B cell (primary cell): ENCODE measurements at regions not wholly inside any gene's neighbourhood (a gene's known extent, or its start where the extent isn't known, plus 50 kb on each side); places are given as distances from the start of the nearest gene placed in this dataset.

Source experiments
- ATAC-seq: fragments of 200-7000 bp; cut with Tn5 transposase; one replicate; pipeline ENCODE4 v1.10.0; 2021; ENCODE audit warnings: low read depth, mild to moderate bottlenecking, moderate number of reproducible peaks, moderate library complexity
- CTCF ChIA-PET: fragments of 350-600 bp; sonication (Branson Sonifier 250); formaldehyde crosslinking; loops from one replicate; lab custom pipeline; 2021; ENCODE audit warnings: antibody characterized with exemption, inconsistent platforms; lab: Charles Lee
- POLR2A ChIA-PET: fragments of 350-600 bp; sonication (Branson Sonifier 250); formaldehyde crosslinking; loops from one replicate; lab custom pipeline; 2021; ENCODE audit warnings: antibody characterized with exemption; lab: Charles Lee
- DNase-seq: peaks from one replicate; pipeline ENCODE4 v3.0.0; 2013
- H2AFZ ChIP-seq: 2 replicates; pipeline ENCODE4 v1.6.1; 2012; ENCODE audit warnings: mild to moderate bottlenecking, low read depth, low read length; ENCODE audit not compliant: insufficient read depth, poor library complexity, severe bottlenecking
- H3K27ac ChIP-seq, 2 donors: 1 replicate in 1 of 2; 2 replicates in 1 of 2; pipeline ENCODE4 v1.5.1; 2012 to 2013; ENCODE audit warnings: low read length in 2 of 2, mild to moderate bottlenecking in 2 of 2, moderate library complexity in 1 of 2
- H3K27me3 ChIP-seq, 4 experiments: fragments of 200-600 bp in 1 of 4; sonication (generic) in 1 of 4; replicated peaks in 1 of 4; 1 replicate in 2 of 4; 2 replicates in 2 of 4; pipeline versions ENCODE4 v1.6.1 to v1.7.0; 2013 to 2016; ENCODE audit warnings: low read length in 3 of 4, mild to moderate bottlenecking in 2 of 4, mixed read lengths in 1 of 4, moderate library complexity in 1 of 4; ENCODE audit not compliant: insufficient read depth in 4 of 4, control insufficient read depth in 3 of 4; ENCODE audit errors: control extremely low read depth in 1 of 4
- H3K36me3 ChIP-seq, 2 experiments: replicated peaks in 1 of 2; 1 replicate in 1 of 2; 2 replicates in 1 of 2; pipeline versions ENCODE4 v1.6.1 to v1.7.1; 2013; ENCODE audit warnings: low read length in 1 of 2; ENCODE audit not compliant: insufficient read depth in 2 of 2, control insufficient read depth in 1 of 2; ENCODE audit errors: control extremely low read depth in 1 of 2, extremely low read depth in 1 of 2
- H3K4me1 ChIP-seq, 2 donors: fragments of 200-600 bp in 1 of 2; sonication (generic) in 1 of 2; 1 replicate in 1 of 2; 2 replicates in 1 of 2; pipeline versions ENCODE4 v1.5.1 to v1.6.1; 2013 to 2017; ENCODE audit warnings: low read length in 2 of 2; ENCODE audit not compliant: control insufficient read depth in 2 of 2, insufficient read depth in 2 of 2
- H3K4me2 ChIP-seq: replicated peaks from 2 replicates; pipeline ENCODE3; 2012; ENCODE audit warnings: mild to moderate bottlenecking, low read depth, low read length; ENCODE audit not compliant: poor library complexity, severe bottlenecking
- H3K4me3 ChIP-seq, 5 experiments: fragments of 200-600 bp in 1 of 5; sonication (generic) in 1 of 5; 1 replicate in 3 of 5; 2 replicates in 2 of 5; pipeline versions ENCODE4 v1.5.1 to v1.7.0; 2011 to 2016; ENCODE audit warnings: low read length in 4 of 5, mild to moderate bottlenecking in 4 of 5, low read depth in 2 of 5, control low read depth in 1 of 5, moderate library complexity in 1 of 5; ENCODE audit not compliant: insufficient read depth in 1 of 5; ENCODE audit errors: control extremely low read depth in 1 of 5, extremely low read depth in 1 of 5
- H3K79me2 ChIP-seq: fragments of 200-600 bp; sonication (generic); one replicate; pipeline ENCODE4 v1.6.0; 2016; ENCODE audit warnings: low read length; ENCODE audit not compliant: control insufficient read depth, insufficient read depth
- H3K9ac ChIP-seq: fragments of 200-600 bp; sonication (generic); 2 replicates; pipeline ENCODE4 v1.6.1; 2017; ENCODE audit warnings: mild to moderate bottlenecking, low read length, moderate library complexity
- H3K9me3 ChIP-seq, 3 donors: one replicate each; pipeline versions ENCODE4 v1.6.1 to v1.7.1; 2013; ENCODE audit warnings: low read length in 2 of 3; ENCODE audit not compliant: control insufficient read depth in 2 of 3, insufficient read depth in 1 of 3; ENCODE audit errors: control extremely low read depth in 1 of 3
- H4K20me1 ChIP-seq: 2 replicates; pipeline ENCODE4 v1.6.0; 2012; ENCODE audit warnings: mild to moderate bottlenecking, low read length; ENCODE audit not compliant: insufficient read depth, control insufficient read depth, poor library complexity, severe bottlenecking
- H3K27ac Mint-ChIP-seq: one replicate; pipeline ENCODE4 v1.8.0; 2021; ENCODE audit warnings: mixed read lengths
- H3K27me3 Mint-ChIP-seq: one replicate; pipeline ENCODE4 v1.8.0; 2021; ENCODE audit warnings: mixed read lengths
- H3K4me1 Mint-ChIP-seq: one replicate; pipeline ENCODE4 v1.8.0; 2021; ENCODE audit warnings: mixed read lengths
- H3K4me3 Mint-ChIP-seq: one replicate; pipeline ENCODE4 v1.8.0; 2021; ENCODE audit warnings: mixed read lengths
- H3K9me3 Mint-ChIP-seq: one replicate; pipeline ENCODE4 v1.8.0; 2022; ENCODE audit warnings: mixed read lengths; ENCODE audit not compliant: insufficient read depth
- CTCF ChIP-seq: fragments of 200-600 bp; IDR thresholded peaks from one replicate; pipeline ENCODE4 v1.8.0; 2022; ENCODE audit warnings: antibody characterized with exemption, mild to moderate bottlenecking
- EZH2 ChIP-seq: IDR thresholded peaks from 2 replicates; pipeline ENCODE4 v1.6.1; 2012; ENCODE audit warnings: borderline replicate concordance, low read depth, mild to moderate bottlenecking, moderate library complexity, low read length; ENCODE audit not compliant: insufficient read depth, poor library complexity, severe bottlenecking
- WGBS: methylation state at CpG from one replicate; pipeline ENCODE4 v1.1.5; 2013; ENCODE audit warnings: missing lambda C conversion rate; ENCODE audit not compliant: insufficient coverage; 5-methylcytosine and 5-hydroxymethylcytosine counted together
- intact Hi-C: fragments of 100-400 bp; cut with micrococcal nuclease; formaldehyde crosslinking; loops from one replicate; pipeline ENCODE4 v1.10.0; 2022

GRCh38 chr2:176833671-176834070 lies 378.9 kb upstream of the HNRNPA3 start:
- Histone ChIP-seq H3K79me2 (no peaks in the 10 kb centered on the region), H3K4me1 (no peaks in the 10 kb centered on the region), H3K27me3 (peaks cover 0 to 2% (median 0%) of the 10 kb centered on the region in 4 experiments), H3K4me2 (no peak overlapping the region), H3K9ac (no peak overlapping the region), H3K36me3 (no peaks in the 10 kb centered on the region), H4K20me1 (no peaks in the 10 kb centered on the region), H3K9me3 (no peaks in the 10 kb centered on the region), H2AFZ (no peak overlapping the region), H3K4me3 (no peak overlapping the region), H3K27ac (no peak overlapping the region)
- no peak overlapping the region for H3K4me3 Mint-ChIP-seq
- ATAC-seq, result no peak
- no peak overlapping the region for H3K27ac Mint-ChIP-seq
- H3K27me3 Mint-ChIP-seq, result peaks cover 39% of the 10 kb centered on the region
- DNase-seq, result no peak
- intact Hi-C loops, result no loop called here
- H3K9me3 Mint-ChIP-seq, result no peaks in the 10 kb centered on the region
- POLR2A ChIA-PET, result no interaction called here
- TF ChIP-seq CTCF (no peak), EZH2 (no peak)
- CTCF ChIA-PET, result no interaction called here
- H3K4me1 Mint-ChIP-seq, result no peaks in the 10 kb centered on the region

- ATAC-seq (no peak), DNase-seq (no peak)
- Histone ChIP-seq H3K4me2 (no peak overlapping the region), H3K27me3 (peaks cover 0 to 2% (median 0%) of the 10 kb centered on the region in 4 experiments), H3K27ac (no peak overlapping the region), H3K36me3 (no peaks in the 10 kb centered on the region), H2AFZ (no peak overlapping the region), H3K9ac (no peak overlapping the region), H3K79me2 (no peaks in the 10 kb centered on the region), H3K4me3 (no peak overlapping the region), H4K20me1 (no peaks in the 10 kb centered on the region), H3K4me1 (no peaks in the 10 kb centered on the region), H3K9me3 (no peaks in the 10 kb centered on the region)
- Mint-ChIP-seq H3K4me1 (no peaks in the 10 kb centered on the region), H3K27ac (no peak overlapping the region), H3K4me3 (no peak overlapping the region), H3K27me3 (peaks cover 41% of the 10 kb centered on the region), H3K9me3 (no peaks in the 10 kb centered on the region)
- WGBS, result no CpG with 5 or more reads among the region's 3 CpGs
- ChIA-PET POLR2A (no interaction called here), CTCF (no interaction called here)
- intact Hi-C loops, result no loop called here
- TF ChIP-seq CTCF (no peak), EZH2 (no peak)
Measured at GRCh38 chr2:176834226-176834625, 378.4 kb upstream of the HNRNPA3 start.
